GM21447 (cell line): ENCODE measurements at regions not wholly inside any gene's neighbourhood (a gene's known extent, or its start where the extent isn't known, plus 50 kb on each side); places are given as distances from the start of the nearest gene placed in this dataset.

Experiments
- ATAC-seq: cut with Tn5 transposase; IDR thresholded peaks from one replicate; pipeline ENCODE4 v1.9.1; 2021; ENCODE audit not compliant: unreplicated experiment

- ATAC-seq: no peak
Measured at GRCh38 chr7:33700001-33700899, 205.1 kb upstream of the BMPER start.

DNA sequence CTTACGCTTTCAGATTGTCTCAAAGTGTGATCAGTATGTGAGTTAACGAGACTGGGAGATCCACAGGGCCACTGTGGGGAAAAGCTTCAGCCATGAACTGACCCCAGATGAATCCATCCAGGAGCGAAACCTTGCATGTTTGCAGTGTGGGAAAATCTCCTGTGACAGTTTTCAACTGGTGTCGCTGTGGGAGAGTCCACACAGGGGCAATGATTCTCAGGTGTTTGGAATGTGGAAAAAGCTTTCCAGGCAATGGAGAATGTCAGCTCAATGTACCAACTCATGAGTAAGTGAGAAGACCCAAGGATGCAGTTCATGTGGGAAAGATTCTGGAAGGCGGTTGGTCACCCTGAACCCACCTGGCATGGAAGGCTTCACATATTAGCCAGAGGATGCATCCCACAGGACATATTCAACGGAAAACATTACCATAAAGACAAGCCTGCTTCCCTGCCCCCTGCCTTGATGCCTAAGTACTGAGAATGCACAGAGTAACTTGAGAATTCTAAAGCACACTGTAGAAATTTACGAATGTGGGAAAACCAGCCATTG, 204.1 kb upstream of the BMPER start:
- ATAC-seq: no peak

GRCh38 chr7:33701927-33702326, 203.4 kb upstream of the BMPER start:
- no peak for ATAC-seq

DNA sequence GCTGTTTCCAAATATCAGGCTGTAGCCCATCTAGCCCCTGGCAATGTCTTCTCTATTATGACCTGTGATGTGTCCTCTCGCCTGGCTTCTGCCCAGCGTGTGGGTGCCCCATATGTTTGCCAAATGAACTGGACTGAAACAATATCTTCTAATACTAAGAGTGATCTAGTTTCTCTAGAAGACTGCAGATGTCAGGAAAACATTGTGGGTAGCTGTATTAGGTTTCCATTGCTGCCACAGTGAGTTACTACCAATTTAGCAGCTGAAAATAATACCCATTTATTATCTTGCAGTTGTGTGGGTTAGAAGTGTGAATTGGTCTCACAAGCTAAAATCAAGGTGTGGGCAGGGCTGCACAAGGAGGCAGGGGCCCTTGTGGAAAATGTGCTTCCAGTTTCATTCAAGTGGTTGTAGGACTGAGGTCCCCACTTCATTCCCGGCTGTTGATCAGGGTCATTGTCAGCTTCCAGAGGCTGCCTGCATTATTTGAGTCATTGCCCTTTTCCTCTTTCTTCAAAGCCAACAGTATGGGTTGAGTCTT, 202.8 kb upstream of the BMPER start:
- ATAC-seq: no peak

GRCh38 chr7:33705333-33705833, 200.0 kb upstream of the BMPER start:
- no peak for ATAC-seq

GRCh38 chr7:33706186-33706585, 199.2 kb upstream of the BMPER start:
- no peak for ATAC-seq

- no peak for ATAC-seq
Measured at GRCh38 chr7:33706771-33707200, 198.6 kb upstream of the BMPER start.

DNA sequence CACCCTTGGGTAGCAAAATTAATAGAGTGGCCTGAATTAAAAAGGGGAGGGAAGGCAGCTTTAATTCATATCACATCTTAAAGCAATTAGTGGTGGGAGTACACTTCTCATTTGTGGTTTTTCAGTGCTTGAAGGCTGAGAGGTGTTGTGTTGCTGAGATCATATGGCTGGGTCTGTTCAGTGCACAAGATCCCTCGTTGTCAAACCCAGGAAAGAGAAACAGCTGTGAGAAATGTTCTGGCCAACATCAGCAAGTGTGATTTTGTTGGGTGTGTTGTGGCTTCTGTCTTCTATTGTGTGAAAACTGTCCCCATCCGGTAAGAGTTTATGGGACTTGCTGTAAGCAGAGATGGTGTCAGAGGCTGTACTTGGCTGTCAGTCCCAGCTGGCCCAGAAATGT, 197.9 kb upstream of the BMPER start:
- ATAC-seq: no peak

DNA sequence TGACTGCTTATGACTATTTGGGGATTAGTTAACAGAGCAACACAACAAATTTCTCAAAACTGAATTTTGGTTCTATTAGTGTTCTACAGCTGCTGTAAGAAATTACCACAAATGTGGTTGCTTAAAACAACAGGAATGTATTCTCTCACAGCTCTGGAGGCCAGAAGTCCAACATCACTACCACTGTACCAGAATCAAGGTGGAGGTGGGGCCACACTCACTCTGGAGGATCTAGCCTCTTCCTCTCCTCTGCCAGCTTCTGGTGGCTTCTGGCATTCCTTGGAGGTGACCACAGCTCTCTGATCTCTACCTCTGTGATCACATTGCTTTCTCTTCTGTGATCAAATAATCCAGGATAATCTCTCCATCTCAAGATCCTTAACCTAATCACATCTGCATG, 194.7 kb upstream of the BMPER start:
- ATAC-seq: no peak

DNA sequence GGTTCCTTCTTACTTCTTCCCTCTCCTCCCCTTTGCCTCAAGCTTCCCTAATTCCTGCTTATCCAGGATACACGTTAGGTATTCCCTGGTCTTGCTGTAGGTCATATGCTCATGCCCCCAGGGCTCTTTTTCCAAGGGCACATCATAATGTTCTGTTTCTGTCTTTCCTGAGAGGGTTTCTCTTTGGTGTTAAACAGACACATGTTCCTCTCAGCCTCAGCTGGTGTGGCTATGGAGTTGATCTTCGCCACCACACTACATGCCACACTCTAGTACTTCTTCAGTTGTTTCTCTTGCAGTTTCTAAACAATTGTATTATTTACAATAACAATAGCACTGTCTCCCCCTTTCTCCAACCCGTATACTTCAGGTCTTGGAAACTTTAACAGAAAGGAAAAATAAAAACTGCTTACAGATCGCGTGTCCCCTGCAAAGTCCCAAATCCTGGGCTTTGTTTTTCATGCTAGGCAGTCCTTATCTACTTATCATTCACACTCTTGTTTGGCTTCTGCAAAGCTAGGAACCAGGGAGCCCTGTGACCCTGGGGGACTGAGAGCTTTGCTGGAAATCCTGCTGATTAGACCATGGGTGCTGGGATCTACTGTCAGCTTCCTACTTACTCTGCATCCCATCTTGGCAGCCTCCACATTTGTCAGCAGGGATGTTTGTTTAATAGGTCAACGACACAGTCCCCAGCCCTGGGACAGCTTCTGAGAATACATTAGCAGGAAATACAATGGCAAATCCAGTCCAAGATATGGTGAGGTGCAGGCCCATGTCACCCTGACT, 193.9 kb upstream of the BMPER start:
- ATAC-seq: no peak

GRCh38 chr7:33712020-33712414, 193.3 kb upstream of the BMPER start:
- ATAC-seq: no peak

DNA sequence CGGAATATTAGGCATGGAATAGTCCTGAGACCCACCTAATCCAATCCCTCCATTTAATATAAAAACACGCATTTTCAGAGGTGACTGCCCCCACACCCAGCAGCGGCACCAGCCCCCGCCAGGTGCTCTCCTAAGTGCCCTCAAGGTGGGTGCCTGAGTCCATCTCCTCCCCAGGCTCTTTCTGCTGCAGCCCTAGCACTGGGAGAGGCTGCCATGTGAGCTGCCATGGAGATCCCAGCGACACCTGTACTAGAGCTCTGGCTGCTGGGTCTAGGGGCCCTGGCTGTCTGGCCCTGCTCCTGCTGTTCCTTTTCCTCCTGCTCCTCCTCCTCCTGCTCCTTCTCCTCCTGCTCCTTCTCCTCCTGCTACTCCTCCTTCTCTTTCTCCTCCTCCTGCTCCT, 191.1 kb upstream of the BMPER start:
- no peak for ATAC-seq

GRCh38 chr7:33716581-33717477, 188.5 kb upstream of the BMPER start:
- no peak for ATAC-seq

DNA sequence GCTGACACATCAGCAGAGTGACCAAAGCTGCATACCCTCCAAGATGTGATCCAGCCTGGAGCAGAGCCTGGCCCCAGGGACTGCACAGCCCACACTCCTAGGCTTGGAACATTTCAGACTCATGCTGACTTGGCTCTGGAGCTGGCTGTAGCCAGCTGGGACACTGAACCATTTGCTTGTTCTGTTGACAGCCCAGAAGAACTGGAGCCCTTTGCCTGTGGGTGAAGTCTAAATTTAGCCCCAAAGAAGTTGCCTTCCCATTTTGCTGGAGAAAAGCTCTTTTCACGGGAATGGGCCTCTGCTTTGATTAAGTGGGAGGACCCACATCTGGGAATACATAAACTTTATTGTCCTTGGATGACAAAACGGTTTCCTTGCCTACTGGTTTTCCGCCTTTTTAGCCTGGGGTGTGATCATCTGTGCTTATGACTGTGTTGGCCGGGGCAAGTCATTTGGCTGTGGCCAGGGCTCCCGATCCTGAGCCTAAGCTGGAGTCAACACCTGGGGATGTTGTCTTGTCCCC, 186.2 kb upstream of the BMPER start:
- no peak for ATAC-seq

DNA sequence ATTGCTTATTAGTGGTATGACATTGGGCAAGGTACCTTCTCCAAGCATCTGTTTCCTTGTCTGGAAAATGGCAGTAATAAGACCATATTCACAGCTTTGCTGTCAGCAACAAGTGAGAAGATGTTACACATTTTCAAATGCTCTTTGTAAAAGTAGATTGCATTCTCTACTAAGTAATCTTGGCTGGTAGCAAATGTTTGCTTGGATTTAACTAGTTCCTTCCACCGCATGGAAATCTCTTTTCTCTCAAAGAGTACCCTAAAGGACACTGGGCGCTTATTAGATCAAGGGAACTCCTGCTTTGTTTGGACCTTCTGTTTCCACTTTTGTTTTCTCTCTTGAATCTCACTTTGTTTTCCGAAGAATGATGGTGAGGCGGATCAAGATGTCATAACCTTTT, 185.2 kb upstream of the BMPER start:
- ATAC-seq: no peak

GRCh38 chr7:33720870-33721269, 184.5 kb upstream of the BMPER start:
- ATAC-seq: no peak

DNA sequence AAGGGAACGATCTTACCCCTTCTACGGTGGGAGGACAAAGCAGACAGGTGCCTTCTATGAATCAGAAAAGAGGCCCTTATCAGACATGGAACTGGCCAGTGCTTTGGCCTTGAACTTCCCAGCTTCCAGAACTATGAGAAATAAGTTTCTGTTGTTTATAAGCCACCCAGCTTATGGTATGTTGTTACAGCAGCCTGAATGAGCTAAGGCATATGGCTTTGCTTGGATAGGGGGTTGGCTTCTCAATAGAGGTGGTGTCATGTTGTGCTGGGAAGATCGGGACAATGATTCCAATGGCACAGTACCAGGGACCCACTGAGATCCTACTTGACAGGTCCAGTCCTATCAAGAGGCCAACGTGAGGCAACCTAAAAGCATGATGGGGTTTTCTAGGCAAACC, 183.4 kb upstream of the BMPER start:
- ATAC-seq: no peak

GRCh38 chr7:33722383-33723101, 182.8 kb upstream of the BMPER start:
- no peak for ATAC-seq

DNA sequence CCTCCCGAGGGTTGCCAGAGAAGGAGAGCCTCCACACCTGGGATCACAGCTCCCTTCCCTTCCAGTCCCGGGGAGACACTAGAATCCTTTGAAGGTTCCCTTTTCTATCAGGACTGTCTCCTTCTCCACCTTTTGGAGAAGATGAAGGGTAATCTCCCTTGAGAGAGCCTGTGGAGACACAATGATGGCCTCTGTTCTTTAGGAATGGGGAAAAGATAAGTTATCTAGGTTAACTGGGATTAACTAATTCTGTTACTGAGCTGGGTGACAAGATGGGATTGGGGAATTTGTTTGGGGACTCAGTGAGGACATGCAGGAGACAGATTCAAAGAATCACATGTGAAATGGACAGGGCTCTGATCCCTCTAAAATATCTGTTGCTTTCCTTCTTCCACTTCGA, 181.1 kb upstream of the BMPER start:
- no peak for ATAC-seq
